ENCODE measurements at regions not wholly inside any gene's neighbourhood (a gene's known extent, or its start where the extent isn't known, plus 50 kb on each side); places are given as distances from the start of the nearest gene placed in this dataset.

GRCh38 chr18:57991552-57991951, 52.5 kb upstream of the NEDD4L start:
- no peak for DNase-seq

GRCh38 chr18:57989536-57989935, 54.5 kb upstream of the NEDD4L start:
- no peak for DNase-seq

- peak; percentile 47 for DNase-seq
Observed at GRCh38 chr18:57984490-57985115, 59.4 kb upstream of the NEDD4L start.

GRCh38 chr18:57983965-57984364, 60.1 kb upstream of the NEDD4L start:
- no peak for DNase-seq

- no peak for DNase-seq
Observed at GRCh38 chr18:57983472-57983871, 60.6 kb upstream of the NEDD4L start.

GRCh38 chr18:57982372-57983021, 61.5 kb upstream of the NEDD4L start:
- no peak for DNase-seq

GRCh38 chr18:57981308-57982028, 62.6 kb upstream of the NEDD4L start:
- no peak for DNase-seq

GRCh38 chr18:57980573-57981307, 63.3 kb upstream of the NEDD4L start:
- peak; percentile 93 for DNase-seq

- DNase-seq = no peak
Observed at GRCh38 chr18:57976230-57976773, 67.7 kb upstream of the NEDD4L start.

GRCh38 chr18:57975805-57976204, 68.2 kb upstream of the NEDD4L start:
- DNase-seq = no peak

GRCh38 chr18:57974585-57975265, 69.3 kb upstream of the NEDD4L start:
- DNase-seq = no peak

GRCh38 chr18:57973889-57974288, 70.1 kb upstream of the NEDD4L start:
- DNase-seq = no peak

- peak; percentile 54 for DNase-seq
Observed at GRCh38 chr18:57970356-57971095, 73.5 kb upstream of the NEDD4L start.

GRCh38 chr18:57969824-57970223, 74.2 kb upstream of the NEDD4L start:
- DNase-seq = no peak

- DNase-seq = no peak
Observed at GRCh38 chr18:57965246-57965645, 78.8 kb upstream of the NEDD4L start.

- no peak for DNase-seq
Observed at GRCh38 chr18:57961876-57962505, 82.0 kb upstream of the NEDD4L start.

- DNase-seq = no peak
Observed at GRCh38 chr18:57961411-57961810, 82.6 kb upstream of the NEDD4L start.

- peak; percentile 82 for DNase-seq
Observed at GRCh38 chr18:57959278-57959677, 84.7 kb upstream of the NEDD4L start.

- DNase-seq = no peak
Observed at GRCh38 chr18:57957210-57957609, 86.8 kb upstream of the NEDD4L start.

GRCh38 chr18:57956491-57956890, 87.5 kb upstream of the NEDD4L start:
- DNase-seq = no peak

GRCh38 chr18:57954935-57955334, 89.1 kb upstream of the NEDD4L start:
- DNase-seq = no peak

All from DMS53 (cell line).